Renal cortical epithelial cell (primary cell): ENCODE measurements at regions not wholly inside any gene's neighbourhood (a gene's known extent, or its start where the extent isn't known, plus 50 kb on each side); places are given as distances from the start of the nearest gene placed in this dataset.

Experiments used
- DNase-seq: peaks from one replicate; pipeline ENCODE4 v3.0.0-alpha.2; 2011; ENCODE audit warnings: low read depth

GRCh38 chr1:57800376-57800775 is 376.5 kb upstream of the DAB1 start:
- peak; percentile 15 for DNase-seq

- no peak for DNase-seq
These were observed 375.7 kb upstream of the DAB1 start for GRCh38 chr1:57799490-57800115.

GRCh38 chr1:57798543-57798942 is 374.7 kb upstream of the DAB1 start:
- DNase-seq: no peak

GRCh38 chr1:57797084-57797483 is 373.2 kb upstream of the DAB1 start:
- no peak for DNase-seq

GRCh38 chr1:57796616-57797015 is 372.8 kb upstream of the DAB1 start:
- DNase-seq: peak; percentile 87

GRCh38 chr1:57795886-57796285 is 372.0 kb upstream of the DAB1 start:
- no peak for DNase-seq

- no peak for DNase-seq
These were observed 370.2 kb upstream of the DAB1 start for GRCh38 chr1:57794078-57794477.

GRCh38 chr1:57791497-57791896 is 367.6 kb upstream of the DAB1 start:
- DNase-seq: no peak

GRCh38 chr1:57789936-57790335 is 366.1 kb upstream of the DAB1 start:
- no peak for DNase-seq

- DNase-seq: no peak
These were observed 364.5 kb upstream of the DAB1 start for GRCh38 chr1:57788313-57788712.

- DNase-seq: no peak
These were observed 360.5 kb upstream of the DAB1 start for GRCh38 chr1:57784356-57784755.

GRCh38 chr1:57782357-57782756 is 358.5 kb upstream of the DAB1 start:
- no peak for DNase-seq

- no peak for DNase-seq
These were observed 348.8 kb upstream of the DAB1 start for GRCh38 chr1:57772580-57773195.

GRCh38 chr1:57770772-57771171 is 346.9 kb upstream of the DAB1 start:
- no peak for DNase-seq

- peak; percentile 81 for DNase-seq
These were observed 346.4 kb upstream of the DAB1 start for GRCh38 chr1:57770236-57770635.

GRCh38 chr1:57761628-57762027 is 337.8 kb upstream of the DAB1 start:
- no peak for DNase-seq

- DNase-seq: peak; percentile 82
These were observed 329.0 kb upstream of the DAB1 start for GRCh38 chr1:57752843-57753242.

GRCh38 chr1:57748719-57749118 is 324.9 kb upstream of the DAB1 start:
- DNase-seq: no peak

- no peak for DNase-seq
These were observed 324.0 kb upstream of the DAB1 start for GRCh38 chr1:57747818-57748217.

GRCh38 chr1:57741521-57741920 is 317.7 kb upstream of the DAB1 start:
- DNase-seq: no peak

GRCh38 chr1:57736940-57737339 is 313.1 kb upstream of the DAB1 start:
- no peak for DNase-seq

- no peak for DNase-seq
These were observed 305.3 kb upstream of the DAB1 start for GRCh38 chr1:57729181-57729580.

GRCh38 chr1:57727121-57727520 is 303.3 kb upstream of the DAB1 start:
- peak; percentile 6 for DNase-seq

- DNase-seq: no peak
These were observed 301.5 kb upstream of the DAB1 start for GRCh38 chr1:57725318-57725717.
